B cell (primary cell): ENCODE measurements at regions not wholly inside any gene's neighbourhood (a gene's known extent, or its start where the extent isn't known, plus 50 kb on each side); places are given as distances from the start of the nearest gene placed in this dataset.

ENCODE experiments used
- ATAC-seq: fragments of 200-7000 bp; cut with Tn5 transposase; one replicate; pipeline ENCODE4 v1.10.0; 2021; ENCODE audit warnings: low read depth, mild to moderate bottlenecking, moderate number of reproducible peaks, moderate library complexity
- CTCF ChIA-PET: fragments of 350-600 bp; sonication (Branson Sonifier 250); formaldehyde crosslinking; loops from one replicate; lab custom pipeline; 2021; ENCODE audit warnings: antibody characterized with exemption, inconsistent platforms; lab: Charles Lee
- POLR2A ChIA-PET: fragments of 350-600 bp; sonication (Branson Sonifier 250); formaldehyde crosslinking; loops from one replicate; lab custom pipeline; 2021; ENCODE audit warnings: antibody characterized with exemption; lab: Charles Lee
- DNase-seq: peaks from one replicate; pipeline ENCODE4 v3.0.0; 2013
- H2AFZ ChIP-seq: 2 replicates; pipeline ENCODE4 v1.6.1; 2012; ENCODE audit warnings: mild to moderate bottlenecking, low read depth, low read length; ENCODE audit not compliant: insufficient read depth, poor library complexity, severe bottlenecking
- H3K27ac ChIP-seq, 2 donors: 1 replicate in 1 of 2; 2 replicates in 1 of 2; pipeline ENCODE4 v1.5.1; 2012 to 2013; ENCODE audit warnings: low read length in 2 of 2, mild to moderate bottlenecking in 2 of 2, moderate library complexity in 1 of 2
- H3K27me3 ChIP-seq, 4 experiments: fragments of 200-600 bp in 1 of 4; sonication (generic) in 1 of 4; replicated peaks in 1 of 4; 1 replicate in 2 of 4; 2 replicates in 2 of 4; pipeline versions ENCODE4 v1.6.1 to v1.7.0; 2013 to 2016; ENCODE audit warnings: low read length in 3 of 4, mild to moderate bottlenecking in 2 of 4, mixed read lengths in 1 of 4, moderate library complexity in 1 of 4; ENCODE audit not compliant: insufficient read depth in 4 of 4, control insufficient read depth in 3 of 4; ENCODE audit errors: control extremely low read depth in 1 of 4
- H3K36me3 ChIP-seq, 2 experiments: replicated peaks in 1 of 2; 1 replicate in 1 of 2; 2 replicates in 1 of 2; pipeline versions ENCODE4 v1.6.1 to v1.7.1; 2013; ENCODE audit warnings: low read length in 1 of 2; ENCODE audit not compliant: insufficient read depth in 2 of 2, control insufficient read depth in 1 of 2; ENCODE audit errors: control extremely low read depth in 1 of 2, extremely low read depth in 1 of 2
- H3K4me1 ChIP-seq, 2 donors: fragments of 200-600 bp in 1 of 2; sonication (generic) in 1 of 2; 1 replicate in 1 of 2; 2 replicates in 1 of 2; pipeline versions ENCODE4 v1.5.1 to v1.6.1; 2013 to 2017; ENCODE audit warnings: low read length in 2 of 2; ENCODE audit not compliant: control insufficient read depth in 2 of 2, insufficient read depth in 2 of 2
- H3K4me2 ChIP-seq: replicated peaks from 2 replicates; pipeline ENCODE3; 2012; ENCODE audit warnings: mild to moderate bottlenecking, low read depth, low read length; ENCODE audit not compliant: poor library complexity, severe bottlenecking
- H3K4me3 ChIP-seq, 5 experiments: fragments of 200-600 bp in 1 of 5; sonication (generic) in 1 of 5; 1 replicate in 3 of 5; 2 replicates in 2 of 5; pipeline versions ENCODE4 v1.5.1 to v1.7.0; 2011 to 2016; ENCODE audit warnings: low read length in 4 of 5, mild to moderate bottlenecking in 4 of 5, low read depth in 2 of 5, control low read depth in 1 of 5, moderate library complexity in 1 of 5; ENCODE audit not compliant: insufficient read depth in 1 of 5; ENCODE audit errors: control extremely low read depth in 1 of 5, extremely low read depth in 1 of 5
- H3K79me2 ChIP-seq: fragments of 200-600 bp; sonication (generic); one replicate; pipeline ENCODE4 v1.6.0; 2016; ENCODE audit warnings: low read length; ENCODE audit not compliant: control insufficient read depth, insufficient read depth
- H3K9ac ChIP-seq: fragments of 200-600 bp; sonication (generic); 2 replicates; pipeline ENCODE4 v1.6.1; 2017; ENCODE audit warnings: mild to moderate bottlenecking, low read length, moderate library complexity
- H3K9me3 ChIP-seq, 3 donors: one replicate each; pipeline versions ENCODE4 v1.6.1 to v1.7.1; 2013; ENCODE audit warnings: low read length in 2 of 3; ENCODE audit not compliant: control insufficient read depth in 2 of 3, insufficient read depth in 1 of 3; ENCODE audit errors: control extremely low read depth in 1 of 3
- H4K20me1 ChIP-seq: 2 replicates; pipeline ENCODE4 v1.6.0; 2012; ENCODE audit warnings: mild to moderate bottlenecking, low read length; ENCODE audit not compliant: insufficient read depth, control insufficient read depth, poor library complexity, severe bottlenecking
- H3K27ac Mint-ChIP-seq: one replicate; pipeline ENCODE4 v1.8.0; 2021; ENCODE audit warnings: mixed read lengths
- H3K27me3 Mint-ChIP-seq: one replicate; pipeline ENCODE4 v1.8.0; 2021; ENCODE audit warnings: mixed read lengths
- H3K4me1 Mint-ChIP-seq: one replicate; pipeline ENCODE4 v1.8.0; 2021; ENCODE audit warnings: mixed read lengths
- H3K4me3 Mint-ChIP-seq: one replicate; pipeline ENCODE4 v1.8.0; 2021; ENCODE audit warnings: mixed read lengths
- H3K9me3 Mint-ChIP-seq: one replicate; pipeline ENCODE4 v1.8.0; 2022; ENCODE audit warnings: mixed read lengths; ENCODE audit not compliant: insufficient read depth
- CTCF ChIP-seq: fragments of 200-600 bp; IDR thresholded peaks from one replicate; pipeline ENCODE4 v1.8.0; 2022; ENCODE audit warnings: antibody characterized with exemption, mild to moderate bottlenecking
- EZH2 ChIP-seq: IDR thresholded peaks from 2 replicates; pipeline ENCODE4 v1.6.1; 2012; ENCODE audit warnings: borderline replicate concordance, low read depth, mild to moderate bottlenecking, moderate library complexity, low read length; ENCODE audit not compliant: insufficient read depth, poor library complexity, severe bottlenecking
- WGBS: methylation state at CpG from one replicate; pipeline ENCODE4 v1.1.5; 2013; ENCODE audit warnings: missing lambda C conversion rate; ENCODE audit not compliant: insufficient coverage; 5-methylcytosine and 5-hydroxymethylcytosine counted together
- intact Hi-C: fragments of 100-400 bp; cut with micrococcal nuclease; formaldehyde crosslinking; loops from one replicate; pipeline ENCODE4 v1.10.0; 2022

- H3K27ac Mint-ChIP-seq, result no peak overlapping the region
- WGBS, result no CpG with 5 or more reads among the region's 1 CpG
- POLR2A ChIA-PET, result no interaction called here
Measured at GRCh38 chr6:9657994-9658393, 756.9 kb downstream of the TFAP2A start.

GRCh38 chr6:9647599-9647998, 767.3 kb downstream of the TFAP2A start:
- Mint-ChIP-seq H3K4me3 (no peak overlapping the region), H3K27ac (no peak overlapping the region), H3K9me3 (peaks cover 2% of the 10 kb centered on the region), H3K4me1 (no peaks in the 10 kb centered on the region), H3K27me3 (no peaks in the 10 kb centered on the region)
- TF ChIP-seq CTCF (no peak), EZH2 (no peak)
- no peak overlapping the region for H2AFZ ChIP-seq
- no peak overlapping the region for H3K9ac ChIP-seq
- H3K27ac ChIP-seq, result no peak overlapping the region
- H3K27me3 ChIP-seq, result no peaks in the 10 kb centered on the region
- H3K4me2 ChIP-seq, result no peak overlapping the region
- ATAC-seq (no peak), DNase-seq (no peak)
- no peaks in the 10 kb centered on the region for H3K9me3 ChIP-seq
- H4K20me1 ChIP-seq, result no peaks in the 10 kb centered on the region
- no peaks in the 10 kb centered on the region for H3K79me2 ChIP-seq
- WGBS, result 56% methylated on average over 1 of the region's 1 CpG
- H3K4me3 ChIP-seq, result no peak overlapping the region
- intact Hi-C loops, result no loop called here
- ChIA-PET CTCF (no interaction called here), POLR2A (no interaction called here)
- H3K4me1 ChIP-seq, result no peaks in the 10 kb centered on the region
- no peaks in the 10 kb centered on the region for H3K36me3 ChIP-seq

More at GRCh38 chr6:9657994-9658393, 756.9 kb downstream of the TFAP2A start:
- H3K4me2 ChIP-seq, result no peak overlapping the region
- intact Hi-C loops, result no loop called here
- H3K9ac ChIP-seq, result no peak overlapping the region
- no peaks in the 10 kb centered on the region for H3K27me3 ChIP-seq
- no peak overlapping the region for H3K27ac ChIP-seq
- TF ChIP-seq CTCF (no peak), EZH2 (no peak)
- no peaks in the 10 kb centered on the region for H3K4me1 ChIP-seq
- no peak overlapping the region for H2AFZ ChIP-seq
- CTCF ChIA-PET, result no interaction called here
- H3K9me3 ChIP-seq, result peaks cover 0 to 1% (median 0%) of the 10 kb centered on the region in 3 donors
- no peaks in the 10 kb centered on the region for H3K27me3 Mint-ChIP-seq
- no peaks in the 10 kb centered on the region for H3K4me1 Mint-ChIP-seq
- H3K4me3 ChIP-seq, result no peak overlapping the region
- no peak overlapping the region for H3K4me3 Mint-ChIP-seq
- H3K79me2 ChIP-seq, result no peaks in the 10 kb centered on the region
- ATAC-seq (no peak), DNase-seq (no peak)
- H3K36me3 ChIP-seq, result no peaks in the 10 kb centered on the region
- no peaks in the 10 kb centered on the region for H3K9me3 Mint-ChIP-seq
- no peaks in the 10 kb centered on the region for H4K20me1 ChIP-seq
